ENCODE measurements at regions not wholly inside any gene's neighbourhood (a gene's known extent, or its start where the extent isn't known, plus 50 kb on each side); places are given as distances from the start of the nearest gene placed in this dataset.

DNA sequence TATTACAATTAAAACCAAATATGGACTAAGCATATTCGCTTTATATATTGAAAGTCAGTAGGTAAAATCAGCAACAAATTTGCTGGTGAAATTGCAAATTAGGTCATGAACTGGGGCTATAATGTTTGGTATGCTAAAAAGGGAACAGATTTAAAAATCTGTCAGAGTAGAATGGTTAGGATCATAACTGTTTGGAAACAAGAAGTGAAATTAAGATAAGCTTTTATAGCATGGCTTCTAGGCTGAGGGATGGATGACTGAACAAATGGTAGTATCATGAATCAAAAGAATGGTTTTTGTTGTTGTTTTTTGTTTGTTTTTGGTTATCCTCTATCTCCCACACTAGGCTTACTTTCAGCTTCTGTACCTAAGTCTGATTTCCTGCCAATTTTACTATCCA lies 1090.4 kb downstream of the PCDH9 start:
- Histone ChIP-seq H3K18ac (ENCODE audit: low read depth, low read length) (no peak overlapping the region), H3K9ac (ENCODE audit: low read depth, low read length) (no peak overlapping the region), H3K27ac (ENCODE audit: insufficient read depth, low read length) (no peak overlapping the region), H2BK20ac (ENCODE audit: low read depth, low read length) (no peak overlapping the region), H4K20me1 (ENCODE audit: insufficient read depth, low read length) (no peaks in the 10 kb centered on the region), H3K23ac (ENCODE audit: low read depth, low read length) (no peak overlapping the region), H3K4me1 (ENCODE audit: control insufficient read depth, insufficient read depth, low read length) (no peaks in the 10 kb centered on the region), H3K79me1 (ENCODE audit: low read depth in 1 of 2, low read length in 2 of 2) (no peaks in the 10 kb centered on the region), H3K14ac (replicated peaks; ENCODE audit: low read depth, low read length) (no peak overlapping the region), H3K4me3 (ENCODE audit: insufficient read depth, low read depth, low read length) (no peak overlapping the region), H2AK9ac (replicated peaks; ENCODE audit: low read depth, low read length, poor library complexity) (no peak overlapping the region), H3K9me1 (ENCODE audit: insufficient read depth, low read length) (no peaks in the 10 kb centered on the region), H2AFZ (replicated peaks; ENCODE audit: low read length, poor library complexity) (no peak overlapping the region), H4K5ac (ENCODE audit: low read depth, low read length) (no peak overlapping the region), H3K9me3 (ENCODE audit: control insufficient read depth, insufficient read depth, low read length) (no peaks in the 10 kb centered on the region), H3K36me3 (ENCODE audit: control insufficient read depth, insufficient read depth, low read length) (no peaks in the 10 kb centered on the region), H2BK120ac (ENCODE audit: low read depth, low read length) (no peak overlapping the region), H4K91ac (ENCODE audit: insufficient read depth, low read depth, low read length) (no peak overlapping the region), H4K8ac (ENCODE audit: low read depth in 2 of 2, low read length in 2 of 2) (no peak overlapping the region), H3K4ac (ENCODE audit: low read depth, low read length) (no peak overlapping the region), H2BK15ac (ENCODE audit: low read depth, low read length) (no peak overlapping the region), H3K4me2 (ENCODE audit: low read depth, low read length) (no peak overlapping the region), H3K27me3 (ENCODE audit: control insufficient read depth, insufficient read depth, low read length) (no peaks in the 10 kb centered on the region), H3K56ac (ENCODE audit: extremely low read depth, insufficient read depth, low read length) (no peak overlapping the region), H2AK5ac (ENCODE audit: low read depth, low read length) (no peak overlapping the region), H2BK5ac (ENCODE audit: low read depth, low read length, poor library complexity, severe bottlenecking) (no peak overlapping the region)
- dilution Hi-C loops (cut with HindIII; ENCODE audit: low sequenced_read_pairs, unreplicated experiment) = no loop called here
- ATAC-seq (ENCODE audit: low read depth) (no peak), DNase-seq (no peak)
- in situ Hi-C loops (cut with MboI; ENCODE audit: low sequenced_read_pairs) = no loop called here
- ChIA-PET CTCF (interaction anchor here (0.6 kb wide), 1 partner anchor 805 kb away, joined by 3 read pairs; no protein-coding TSS in a partner anchor), POLR2A (ENCODE audit: unreplicated experiment) (no interaction called here)
- no CpG with 5 or more reads among the region's 1 CpG for WGBS, 2 experiments (ENCODE audit: extremely low coverage in 2 of 2, insufficient read length in 1 of 2)
- TF ChIP-seq, protein P1, sequence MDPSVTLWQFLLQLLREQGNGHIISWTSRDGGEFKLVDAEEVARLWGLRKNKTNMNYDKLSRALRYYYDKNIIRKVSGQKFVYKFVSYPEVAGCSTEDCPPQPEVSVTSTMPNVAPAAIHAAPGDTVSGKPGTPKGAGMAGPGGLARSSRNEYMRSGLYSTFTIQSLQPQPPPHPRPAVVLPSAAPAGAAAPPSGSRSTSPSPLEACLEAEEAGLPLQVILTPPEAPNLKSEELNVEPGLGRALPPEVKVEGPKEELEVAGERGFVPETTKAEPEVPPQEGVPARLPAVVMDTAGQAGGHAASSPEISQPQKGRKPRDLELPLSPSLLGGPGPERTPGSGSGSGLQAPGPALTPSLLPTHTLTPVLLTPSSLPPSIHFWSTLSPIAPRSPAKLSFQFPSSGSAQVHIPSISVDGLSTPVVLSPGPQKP (IDR thresholded peaks at IDR 0.05; ENCODE audit: borderline replicate concordance, low read depth, low read length) = no peak
- TF ChIP-seq RFX5 (IDR thresholded peaks at IDR 0.05; ENCODE audit: low read depth, low read length) (no peak), MXI1 (IDR thresholded peaks at IDR 0.05; ENCODE audit: borderline replicate concordance, low read depth, low read length) (no peak), RCOR1 (IDR thresholded peaks at IDR 0.05; ENCODE audit: insufficient replicate concordance, low read length) (no peak), MAFK (IDR thresholded peaks at IDR 0.05; ENCODE audit: low read depth, low read length) (no peak), MAZ (IDR thresholded peaks at IDR 0.05; ENCODE audit: borderline replicate concordance, low read depth, low read length) (no peak), NFE2L2 (IDR thresholded peaks at IDR 0.05; ENCODE audit: low read depth, low read length) (no peak), RAD21 (IDR thresholded peaks at IDR 0.05; ENCODE audit: low read length) (no peak), CHD1 (IDR thresholded peaks at IDR 0.05; ENCODE audit: low read depth, low read length) (no peak), SMC3 (IDR thresholded peaks at IDR 0.05; ENCODE audit: low read depth, low read length) (no peak), FOS (IDR thresholded peaks at IDR 0.05; ENCODE audit: low read depth, low read length) (no peak)
- TF ChIP-seq, protein P2, sequence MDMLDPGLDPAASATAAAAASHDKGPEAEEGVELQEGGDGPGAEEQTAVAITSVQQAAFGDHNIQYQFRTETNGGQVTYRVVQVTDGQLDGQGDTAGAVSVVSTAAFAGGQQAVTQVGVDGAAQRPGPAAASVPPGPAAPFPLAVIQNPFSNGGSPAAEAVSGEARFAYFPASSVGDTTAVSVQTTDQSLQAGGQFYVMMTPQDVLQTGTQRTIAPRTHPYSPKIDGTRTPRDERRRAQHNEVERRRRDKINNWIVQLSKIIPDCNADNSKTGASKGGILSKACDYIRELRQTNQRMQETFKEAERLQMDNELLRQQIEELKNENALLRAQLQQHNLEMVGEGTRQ (IDR thresholded peaks at IDR 0.05; ENCODE audit: low read depth, low read length) = no peak
- TF ChIP-seq, protein P3, sequence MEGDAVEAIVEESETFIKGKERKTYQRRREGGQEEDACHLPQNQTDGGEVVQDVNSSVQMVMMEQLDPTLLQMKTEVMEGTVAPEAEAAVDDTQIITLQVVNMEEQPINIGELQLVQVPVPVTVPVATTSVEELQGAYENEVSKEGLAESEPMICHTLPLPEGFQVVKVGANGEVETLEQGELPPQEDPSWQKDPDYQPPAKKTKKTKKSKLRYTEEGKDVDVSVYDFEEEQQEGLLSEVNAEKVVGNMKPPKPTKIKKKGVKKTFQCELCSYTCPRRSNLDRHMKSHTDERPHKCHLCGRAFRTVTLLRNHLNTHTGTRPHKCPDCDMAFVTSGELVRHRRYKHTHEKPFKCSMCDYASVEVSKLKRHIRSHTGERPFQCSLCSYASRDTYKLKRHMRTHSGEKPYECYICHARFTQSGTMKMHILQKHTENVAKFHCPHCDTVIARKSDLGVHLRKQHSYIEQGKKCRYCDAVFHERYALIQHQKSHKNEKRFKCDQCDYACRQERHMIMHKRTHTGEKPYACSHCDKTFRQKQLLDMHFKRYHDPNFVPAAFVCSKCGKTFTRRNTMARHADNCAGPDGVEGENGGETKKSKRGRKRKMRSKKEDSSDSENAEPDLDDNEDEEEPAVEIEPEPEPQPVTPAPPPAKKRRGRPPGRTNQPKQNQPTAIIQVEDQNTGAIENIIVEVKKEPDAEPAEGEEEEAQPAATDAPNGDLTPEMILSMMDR (conservative IDR thresholded peaks at IDR 0.05; ENCODE audit: low read depth, low read length) = no peak
- intact Hi-C loops (cut with micrococcal nuclease) = no loop called here
- no TSS peak for BruUV-seq (replicated peaks)
